ENCODE measurements at regions not wholly inside any gene's neighbourhood (a gene's known extent, or its start where the extent isn't known, plus 50 kb on each side); places are given as distances from the start of the nearest gene placed in this dataset.

DNA sequence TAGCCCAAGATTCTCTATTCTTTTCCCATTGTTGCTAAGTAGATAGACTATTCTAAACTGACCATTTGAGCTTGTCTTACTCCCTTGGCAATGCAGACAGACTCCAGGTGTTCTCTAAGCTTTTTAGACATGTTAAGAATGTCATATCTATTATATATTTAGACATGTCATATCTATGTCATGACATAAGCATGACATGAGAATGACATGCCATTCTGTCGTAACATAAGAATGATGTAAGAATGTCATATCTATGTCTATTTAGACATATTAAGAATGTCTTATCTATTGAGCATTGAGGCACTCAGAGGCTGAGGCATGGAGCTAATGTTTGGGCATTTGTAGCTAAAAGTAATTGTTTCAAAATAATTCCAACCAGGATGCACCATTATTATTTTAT is 277.3 kb upstream of the ATP2B1 start:
- TF ChIP-seq, protein P1, sequence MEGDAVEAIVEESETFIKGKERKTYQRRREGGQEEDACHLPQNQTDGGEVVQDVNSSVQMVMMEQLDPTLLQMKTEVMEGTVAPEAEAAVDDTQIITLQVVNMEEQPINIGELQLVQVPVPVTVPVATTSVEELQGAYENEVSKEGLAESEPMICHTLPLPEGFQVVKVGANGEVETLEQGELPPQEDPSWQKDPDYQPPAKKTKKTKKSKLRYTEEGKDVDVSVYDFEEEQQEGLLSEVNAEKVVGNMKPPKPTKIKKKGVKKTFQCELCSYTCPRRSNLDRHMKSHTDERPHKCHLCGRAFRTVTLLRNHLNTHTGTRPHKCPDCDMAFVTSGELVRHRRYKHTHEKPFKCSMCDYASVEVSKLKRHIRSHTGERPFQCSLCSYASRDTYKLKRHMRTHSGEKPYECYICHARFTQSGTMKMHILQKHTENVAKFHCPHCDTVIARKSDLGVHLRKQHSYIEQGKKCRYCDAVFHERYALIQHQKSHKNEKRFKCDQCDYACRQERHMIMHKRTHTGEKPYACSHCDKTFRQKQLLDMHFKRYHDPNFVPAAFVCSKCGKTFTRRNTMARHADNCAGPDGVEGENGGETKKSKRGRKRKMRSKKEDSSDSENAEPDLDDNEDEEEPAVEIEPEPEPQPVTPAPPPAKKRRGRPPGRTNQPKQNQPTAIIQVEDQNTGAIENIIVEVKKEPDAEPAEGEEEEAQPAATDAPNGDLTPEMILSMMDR (conservative IDR thresholded peaks at IDR 0.05 in 1 of 2, IDR thresholded peaks at IDR 0.05 in 1 of 2; ENCODE audit: low read depth in 1 of 2, low read length in 2 of 2): no peak
- no peak for TF ChIP-seq EZH2 (IDR thresholded peaks at IDR 0.05; ENCODE audit: low read length, missing control alignments)
